Mesothelial cell of epicardium (in vitro differentiated cells): ENCODE measurements at regions not wholly inside any gene's neighbourhood (a gene's known extent, or its start where the extent isn't known, plus 50 kb on each side); places are given as distances from the start of the nearest gene placed in this dataset. TPM values are rescaled to one million over a fixed set of nuclear protein-coding genes. Genes with fewer than 3 reads are reported as not detected.

ENCODE experiments used
- DNase-seq, 2 experiments: peaks; one replicate each; pipeline ENCODE4 v3.0.0; 2021; ENCODE audit warnings: low spot score in 2 of 2; ENCODE audit not compliant: unreplicated experiment in 2 of 2
- H3K27ac Mint-ChIP-seq: 2 replicates; pipeline ENCODE4 v1.8.0; 2021; ENCODE audit warnings: mixed read lengths
- H3K27me3 Mint-ChIP-seq: 2 replicates; pipeline ENCODE4 v1.8.0; 2021; ENCODE audit warnings: low read depth, mixed read lengths
- H3K36me3 Mint-ChIP-seq: 2 replicates; pipeline ENCODE4 v1.8.0; 2021; ENCODE audit warnings: mixed read lengths
- H3K4me1 Mint-ChIP-seq: 2 replicates; pipeline ENCODE4 v1.8.0; 2021; ENCODE audit warnings: mixed read lengths
- H3K4me3 Mint-ChIP-seq: 2 replicates; pipeline ENCODE4 v1.8.0; 2021; ENCODE audit warnings: mild to moderate bottlenecking, moderate library complexity, mixed read lengths
- H3K9me3 Mint-ChIP-seq: 2 replicates; pipeline ENCODE4 v1.8.0; 2021; ENCODE audit warnings: mixed read lengths
- microRNA-seq: library from miRNA; unstranded; fragments of <30 nt; microRNA quantifications from one replicate; pipeline ENCODE4 v1.2.0, GENCODE V29; 2021; ENCODE audit warnings: inconsistent platforms, mixed read lengths
- TF ChIP-seq, protein P1 (sequence below): fragments of 200-600 bp; sonication (generic); IDR thresholded peaks from one replicate; pipeline ENCODE4 v1.5.0; 2021; ENCODE audit warnings: antibody characterized with exemption; ENCODE audit not compliant: unreplicated experiment

GRCh38 chr6:139426795-139427194 lies 52.3 kb upstream of the CITED2 start:
- Mint-ChIP-seq H3K4me1 (peaks cover 6% of the 10 kb centered on the region), H3K27me3 (no peaks in the 10 kb centered on the region), H3K9me3 (peaks cover 2% of the 10 kb centered on the region), H3K36me3 (no peaks in the 10 kb centered on the region), H3K27ac (no peak overlapping the region), H3K4me3 (no peak overlapping the region)
- TF ChIP-seq, protein P1, sequence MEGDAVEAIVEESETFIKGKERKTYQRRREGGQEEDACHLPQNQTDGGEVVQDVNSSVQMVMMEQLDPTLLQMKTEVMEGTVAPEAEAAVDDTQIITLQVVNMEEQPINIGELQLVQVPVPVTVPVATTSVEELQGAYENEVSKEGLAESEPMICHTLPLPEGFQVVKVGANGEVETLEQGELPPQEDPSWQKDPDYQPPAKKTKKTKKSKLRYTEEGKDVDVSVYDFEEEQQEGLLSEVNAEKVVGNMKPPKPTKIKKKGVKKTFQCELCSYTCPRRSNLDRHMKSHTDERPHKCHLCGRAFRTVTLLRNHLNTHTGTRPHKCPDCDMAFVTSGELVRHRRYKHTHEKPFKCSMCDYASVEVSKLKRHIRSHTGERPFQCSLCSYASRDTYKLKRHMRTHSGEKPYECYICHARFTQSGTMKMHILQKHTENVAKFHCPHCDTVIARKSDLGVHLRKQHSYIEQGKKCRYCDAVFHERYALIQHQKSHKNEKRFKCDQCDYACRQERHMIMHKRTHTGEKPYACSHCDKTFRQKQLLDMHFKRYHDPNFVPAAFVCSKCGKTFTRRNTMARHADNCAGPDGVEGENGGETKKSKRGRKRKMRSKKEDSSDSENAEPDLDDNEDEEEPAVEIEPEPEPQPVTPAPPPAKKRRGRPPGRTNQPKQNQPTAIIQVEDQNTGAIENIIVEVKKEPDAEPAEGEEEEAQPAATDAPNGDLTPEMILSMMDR: no peak
- no peak for DNase-seq

DNA sequence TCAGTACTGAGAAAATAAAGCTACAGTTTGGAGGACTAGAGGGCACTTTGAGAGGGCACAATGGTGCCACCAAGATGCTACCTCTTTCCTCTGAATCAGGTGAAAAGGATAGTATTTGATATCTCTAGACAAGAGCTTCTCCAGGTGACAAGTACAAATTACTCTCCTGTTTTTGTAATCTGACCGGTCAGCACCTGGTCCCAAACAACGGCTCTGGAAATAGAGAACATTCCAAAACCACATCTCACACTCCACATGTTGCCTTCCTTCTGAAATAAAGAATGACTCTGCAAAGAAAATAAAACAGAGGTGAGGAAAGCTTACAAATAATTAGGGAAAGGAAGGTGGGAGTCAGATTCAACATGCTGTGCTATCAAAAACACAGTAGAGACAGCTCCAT lies 51.3 kb upstream of the CITED2 start:
- no peaks in the 10 kb centered on the region for H3K27me3 Mint-ChIP-seq
- no peaks in the 10 kb centered on the region for H3K36me3 Mint-ChIP-seq
- H3K4me3 Mint-ChIP-seq: no peak overlapping the region
- peaks cover 9% of the 10 kb centered on the region for H3K4me1 Mint-ChIP-seq
- no peak overlapping the region for H3K27ac Mint-ChIP-seq
- no peak for DNase-seq
- TF ChIP-seq, protein P1: no peak
- no peaks in the 10 kb centered on the region for H3K9me3 Mint-ChIP-seq

- H3K36me3 Mint-ChIP-seq: no peaks in the 10 kb centered on the region
- TF ChIP-seq, protein P1: no peak
- no peaks in the 10 kb centered on the region for H3K9me3 Mint-ChIP-seq
- H3K27me3 Mint-ChIP-seq: no peaks in the 10 kb centered on the region
- H3K27ac Mint-ChIP-seq: no peak overlapping the region
- H3K4me3 Mint-ChIP-seq: no peak overlapping the region
- no peak for DNase-seq
- H3K4me1 Mint-ChIP-seq: peaks cover 12% of the 10 kb centered on the region
These were observed 49.7 kb upstream of the CITED2 start for GRCh38 chr6:139423971-139424667.

Small RNA genes in the stretch of these regions (microRNA-seq; reads per million reads assigned to microRNA genes)
- gene MIR3668: not detected
- gene MIR4465: not detected
